Calu3 (cell line): ENCODE measurements at regions not wholly inside any gene's neighbourhood (a gene's known extent, or its start where the extent isn't known, plus 50 kb on each side); places are given as distances from the start of the nearest gene placed in this dataset.

ENCODE experiments used
- BruUV-seq: library from RNA; stranded (reverse); fragments of 400-500 nt; replicated peaks from 2 replicates; lab custom pipeline; 2021; lab: Mats Ljungman, UMichigan
- CTCF ChIA-PET: fragments of 300-600 bp; sonication (Branson Sonifier 250); formaldehyde crosslinking; loops from one replicate; lab custom pipeline; 2022; ENCODE audit warnings: antibody characterized with exemption; lab: Charles Lee
- DNase-seq: peaks from one replicate; pipeline ENCODE4 v3.0.0; 2022
- H3K27ac Mint-ChIP-seq: one replicate; pipeline ENCODE4 v1.8.0; 2022; ENCODE audit warnings: mixed read lengths; ENCODE audit not compliant: unreplicated experiment
- H3K27me3 Mint-ChIP-seq: one replicate; pipeline ENCODE4 v1.8.0; 2022; ENCODE audit warnings: mixed read lengths; ENCODE audit not compliant: unreplicated experiment
- H3K36me3 Mint-ChIP-seq: one replicate; pipeline ENCODE4 v1.8.0; 2022; ENCODE audit warnings: mild to moderate bottlenecking, moderate library complexity, mixed read lengths; ENCODE audit not compliant: insufficient read depth, unreplicated experiment
- H3K4me1 Mint-ChIP-seq: one replicate; pipeline ENCODE4 v1.8.0; 2022; ENCODE audit warnings: mild to moderate bottlenecking, low read depth, mixed read lengths; ENCODE audit not compliant: unreplicated experiment
- H3K4me3 Mint-ChIP-seq: one replicate; pipeline ENCODE4 v1.8.0; 2022; ENCODE audit warnings: mild to moderate bottlenecking, low read depth, moderate library complexity, mixed read lengths; ENCODE audit not compliant: unreplicated experiment
- H3K9me3 Mint-ChIP-seq: one replicate; pipeline ENCODE4 v1.8.0; 2022; ENCODE audit warnings: low read depth, mixed read lengths; ENCODE audit not compliant: unreplicated experiment
- CTCF ChIP-seq: fragments of 200-600 bp; IDR thresholded peaks from one replicate; pipeline ENCODE4 v1.8.0; 2022; ENCODE audit warnings: antibody characterized with exemption; ENCODE audit not compliant: unreplicated experiment
- intact Hi-C: fragments of 100-400 bp; cut with micrococcal nuclease; formaldehyde crosslinking; loops from one replicate; pipeline ENCODE4 v1.10.0; 2022; ENCODE audit not compliant: unreplicated experiment

DNA sequence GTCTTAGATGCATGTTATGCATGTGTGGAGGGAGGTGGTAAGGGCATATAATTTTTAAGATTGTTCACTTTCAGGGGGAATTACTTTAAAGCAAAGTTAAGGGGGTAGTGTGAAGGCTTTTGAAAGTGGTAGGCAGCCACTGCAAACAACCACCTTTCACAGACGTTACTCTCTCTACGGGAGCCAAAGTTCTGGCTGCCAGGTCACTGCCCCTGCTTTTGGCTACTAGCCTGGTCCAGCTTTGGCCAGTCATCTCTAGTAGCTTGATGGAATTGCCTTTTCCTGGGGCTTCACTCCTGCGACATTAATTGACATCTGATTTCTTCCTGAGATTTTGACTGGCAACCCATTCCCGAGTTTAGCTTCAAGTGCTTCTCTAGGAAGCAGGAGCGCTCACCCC, 397.5 kb downstream of the CDH11 start:
- peaks cover 8% of the 10 kb centered on the region for H3K9me3 Mint-ChIP-seq
- H3K4me3 Mint-ChIP-seq: no peak overlapping the region
- DNase-seq: no peak
- no peaks in the 10 kb centered on the region for H3K4me1 Mint-ChIP-seq
- no peaks in the 10 kb centered on the region for H3K27me3 Mint-ChIP-seq
- intact Hi-C loops: no loop called here
- H3K27ac Mint-ChIP-seq: no peak overlapping the region
- no peak for TF ChIP-seq CTCF
- CTCF ChIA-PET: no interaction called here
- BruUV-seq: no TSS peak
- no peaks in the 10 kb centered on the region for H3K36me3 Mint-ChIP-seq

DNA sequence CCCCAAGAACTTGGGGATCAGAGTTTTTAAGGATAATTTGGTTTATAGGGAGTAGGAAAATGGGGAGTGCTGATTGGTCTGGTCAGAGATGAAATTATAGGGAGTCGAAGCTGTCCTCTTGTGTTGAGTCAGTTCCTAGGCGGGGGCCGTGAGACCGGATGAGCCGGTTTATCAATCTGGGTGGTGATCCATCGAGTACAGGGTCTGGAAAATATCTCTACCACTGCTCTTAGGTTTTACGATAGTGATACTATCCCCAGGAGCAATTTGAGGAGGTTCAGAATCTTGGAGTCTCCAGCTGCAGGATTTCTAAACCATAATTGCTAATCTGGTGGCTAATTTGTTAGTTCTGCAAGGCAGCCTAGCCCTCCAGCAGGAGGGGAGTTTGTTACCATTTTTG, 403.4 kb downstream of the CDH11 start:
- TF ChIP-seq CTCF: no peak
- no peak for DNase-seq
- no peak overlapping the region for H3K27ac Mint-ChIP-seq
- H3K36me3 Mint-ChIP-seq: no peaks in the 10 kb centered on the region
- H3K27me3 Mint-ChIP-seq: no peaks in the 10 kb centered on the region
- peaks cover 12% of the 10 kb centered on the region for H3K9me3 Mint-ChIP-seq
- intact Hi-C loops: no loop called here
- H3K4me3 Mint-ChIP-seq: no peak overlapping the region
- CTCF ChIA-PET: no interaction called here
- BruUV-seq: no TSS peak
- H3K4me1 Mint-ChIP-seq: no peaks in the 10 kb centered on the region

DNA sequence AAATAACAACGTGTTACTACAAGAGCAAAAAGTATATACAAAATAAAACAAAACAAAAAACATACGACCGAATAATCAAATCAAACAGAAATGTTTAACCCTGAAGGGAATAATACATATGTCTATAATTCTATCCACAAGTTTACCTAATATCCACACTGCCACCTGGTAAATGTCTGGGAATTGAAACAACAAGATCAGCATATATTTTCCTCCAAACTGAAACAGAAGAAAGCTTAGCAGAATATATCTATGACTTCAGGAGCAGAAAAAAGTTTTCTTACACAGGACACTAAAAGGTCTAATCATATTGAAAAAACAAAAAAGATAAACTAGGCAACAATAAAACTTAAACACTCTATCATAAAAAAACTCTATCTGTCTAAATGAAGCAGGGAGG, 404.0 kb downstream of the CDH11 start:
- DNase-seq: no peak
- BruUV-seq: no TSS peak
- Mint-ChIP-seq H3K9me3 (peaks cover 12% of the 10 kb centered on the region), H3K4me1 (no peaks in the 10 kb centered on the region), H3K36me3 (no peaks in the 10 kb centered on the region), H3K4me3 (no peak overlapping the region), H3K27ac (no peak overlapping the region), H3K27me3 (no peaks in the 10 kb centered on the region)
- CTCF ChIA-PET: no interaction called here
- no peak for TF ChIP-seq CTCF
- intact Hi-C loops: no loop called here

GRCh38 chr16:64715624-64716023, 406.2 kb downstream of the CDH11 start:
- CTCF ChIA-PET: no interaction called here
- no peaks in the 10 kb centered on the region for H3K36me3 Mint-ChIP-seq
- H3K9me3 Mint-ChIP-seq: peaks cover 18% of the 10 kb centered on the region
- H3K27me3 Mint-ChIP-seq: no peaks in the 10 kb centered on the region
- intact Hi-C loops: no loop called here
- no TSS peak for BruUV-seq
- DNase-seq: no peak
- H3K27ac Mint-ChIP-seq: no peak overlapping the region
- H3K4me1 Mint-ChIP-seq: no peaks in the 10 kb centered on the region
- no peak for TF ChIP-seq CTCF
- no peak overlapping the region for H3K4me3 Mint-ChIP-seq

DNA sequence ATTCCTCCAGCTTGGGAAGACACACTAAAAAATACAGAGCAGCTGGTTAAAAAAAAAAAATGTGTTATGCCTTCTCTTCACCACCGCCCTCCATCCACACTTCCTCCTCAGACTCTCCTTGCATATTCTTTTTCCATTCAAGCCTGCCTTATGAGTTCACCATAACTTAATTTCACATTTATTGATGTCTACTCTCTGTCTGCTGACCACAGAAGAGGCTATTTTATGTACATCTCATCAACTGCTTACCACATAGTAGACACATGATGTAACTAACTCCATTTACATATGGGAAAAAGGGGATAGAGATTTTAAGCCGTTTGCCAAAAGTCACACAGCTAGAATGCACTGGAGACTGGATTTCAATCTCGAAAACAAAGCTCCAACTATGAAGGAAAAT, 409.8 kb downstream of the CDH11 start:
- H3K4me3 Mint-ChIP-seq: no peak overlapping the region
- no TSS peak for BruUV-seq
- no peaks in the 10 kb centered on the region for H3K4me1 Mint-ChIP-seq
- H3K27me3 Mint-ChIP-seq: no peaks in the 10 kb centered on the region
- DNase-seq: no peak
- no peaks in the 10 kb centered on the region for H3K36me3 Mint-ChIP-seq
- peaks cover 16% of the 10 kb centered on the region for H3K9me3 Mint-ChIP-seq
- intact Hi-C loops: no loop called here
- TF ChIP-seq CTCF: no peak
- no peak overlapping the region for H3K27ac Mint-ChIP-seq
- CTCF ChIA-PET: no interaction called here
